Loucy (cell line): ENCODE measurements at regions not wholly inside any gene's neighbourhood (a gene's known extent, or its start where the extent isn't known, plus 50 kb on each side); places are given as distances from the start of the nearest gene placed in this dataset.

ENCODE experiments used
- H2AFZ ChIP-seq: fragments of 200-600 bp; sonication (generic); 2 replicates; pipeline ENCODE4 v1.6.0; 2016; ENCODE audit warnings: antibody characterized with exemption, mild to moderate bottlenecking, low read length, moderate library complexity
- H3F3A ChIP-seq: fragments of 200-600 bp; 2 replicates; pipeline ENCODE4 v1.6.0; 2016; ENCODE audit warnings: antibody characterized with exemption, low read depth, mild to moderate bottlenecking
- H3K27me3 ChIP-seq: fragments of 200-600 bp; sonication (generic); 2 replicates; pipeline ENCODE4 v1.6.1; 2014; ENCODE audit warnings: low read length, mild to moderate bottlenecking; ENCODE audit not compliant: insufficient read depth, poor library complexity, severe bottlenecking
- H3K36me3 ChIP-seq: fragments of 200-600 bp; sonication (generic); 2 replicates; pipeline ENCODE4 v1.6.1; 2016; ENCODE audit warnings: low read length; ENCODE audit not compliant: insufficient read depth
- H3K4me1 ChIP-seq: fragments of 200-600 bp; sonication (generic); 2 replicates; pipeline ENCODE4 v1.5.1; 2014; ENCODE audit warnings: low read length, mild to moderate bottlenecking; ENCODE audit not compliant: insufficient read depth, poor library complexity, severe bottlenecking
- H3K4me2 ChIP-seq: fragments of 200-600 bp; sonication (generic); 2 replicates; pipeline ENCODE4 v1.6.0; 2014; ENCODE audit warnings: antibody characterized with exemption, low read length, low read depth, mild to moderate bottlenecking; ENCODE audit not compliant: poor library complexity, severe bottlenecking
- H3K4me3 ChIP-seq: fragments of 200-600 bp; sonication (generic); 2 replicates; pipeline ENCODE4 v1.5.1; 2014; ENCODE audit warnings: low read length, mild to moderate bottlenecking, mixed read lengths; ENCODE audit not compliant: poor library complexity, severe bottlenecking
- H3K79me2 ChIP-seq: fragments of 200-600 bp; sonication (generic); 2 replicates; pipeline ENCODE4 v1.6.1; 2014; ENCODE audit warnings: low read length; ENCODE audit not compliant: insufficient read depth
- H3K9ac ChIP-seq: fragments of 200-600 bp; sonication (generic); 2 replicates; pipeline ENCODE4 v1.6.0; 2014; ENCODE audit warnings: mild to moderate bottlenecking, low read depth, low read length, moderate library complexity; ENCODE audit not compliant: poor library complexity, severe bottlenecking
- H3K9me2 ChIP-seq: fragments of 200-600 bp; sonication (generic); replicated peaks from 2 replicates; pipeline ENCODE4 v1.6.1; 2016; ENCODE audit warnings: low read depth, low read length, mixed read lengths
- H3K9me3 ChIP-seq: fragments of 200-600 bp; sonication (generic); 2 replicates; pipeline ENCODE4 v1.6.1; 2014; ENCODE audit warnings: mild to moderate bottlenecking, antibody characterized with exemption, low read length, low read depth; ENCODE audit not compliant: insufficient read depth
- H4K20me1 ChIP-seq: fragments of 200-600 bp; sonication (generic); 2 replicates; pipeline ENCODE4 v1.6.0; 2014; ENCODE audit warnings: antibody characterized with exemption, low read length, mild to moderate bottlenecking; ENCODE audit not compliant: insufficient read depth, poor library complexity, severe bottlenecking
- CTCF ChIP-seq: fragments of 200-600 bp; sonication (generic); conservative IDR thresholded peaks from 2 replicates; pipeline ENCODE4 v1.5.1; 2014; ENCODE audit warnings: mild to moderate bottlenecking, antibody characterized with exemption, low read length
- EZH2phosphoT487 ChIP-seq: fragments of 200-600 bp; IDR thresholded peaks from 2 replicates; pipeline ENCODE4 v1.6.1; 2018; ENCODE audit warnings: antibody characterized with exemption, mild to moderate bottlenecking, moderate library complexity, borderline replicate concordance

- TF ChIP-seq CTCF (no peak), EZH2phosphoT487 (no peak)
- Histone ChIP-seq H3K4me2 (no peak overlapping the region), H4K20me1 (no peaks in the 10 kb centered on the region), H3K79me2 (no peaks in the 10 kb centered on the region), H3K4me1 (no peaks in the 10 kb centered on the region), H3F3A (no peaks in the 10 kb centered on the region), H2AFZ (no peak overlapping the region), H3K9me3 (no peaks in the 10 kb centered on the region), H3K36me3 (no peaks in the 10 kb centered on the region), H3K27me3 (no peaks in the 10 kb centered on the region), H3K4me3 (no peak overlapping the region), H3K9me2 (no peaks in the 10 kb centered on the region), H3K9ac (no peak overlapping the region)
Measured at GRCh38 chr15:39361497-39361896, 219.4 kb upstream of the THBS1 start.

DNA sequence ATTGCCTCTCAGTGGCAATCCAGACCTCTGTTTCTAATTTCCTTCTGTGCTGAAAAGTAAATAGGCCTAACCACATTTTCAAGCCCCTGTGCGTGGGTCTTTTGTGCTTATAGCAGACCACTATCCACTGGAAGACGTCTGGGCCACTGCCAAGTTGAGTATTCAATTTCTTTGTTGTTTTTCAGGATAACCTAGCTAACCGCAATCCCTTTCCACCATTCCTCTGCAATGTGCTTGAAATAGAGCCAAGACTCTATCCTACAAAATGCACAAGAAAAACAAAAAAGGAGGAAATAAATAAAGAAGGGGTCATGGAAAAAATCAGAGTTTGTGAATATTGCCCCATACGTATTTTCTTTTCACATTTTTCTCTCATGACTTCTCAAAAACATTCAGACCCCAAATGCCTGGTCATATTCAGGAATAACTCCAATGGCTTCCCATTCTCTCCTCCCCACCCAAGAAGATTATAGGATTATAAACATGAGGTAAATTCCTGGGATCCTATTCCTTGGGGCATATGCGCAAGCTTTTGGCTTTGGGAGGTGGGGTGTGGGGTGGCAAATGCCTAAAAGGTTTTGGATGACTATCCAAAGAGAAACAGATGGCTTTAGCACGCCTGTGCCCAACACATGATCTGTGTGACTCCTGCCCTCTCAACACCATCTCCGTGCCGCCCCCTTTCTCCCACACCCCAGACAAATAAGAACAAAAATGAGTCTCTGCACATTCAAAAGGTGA, 217.9 kb upstream of the THBS1 start:
- no peak for TF ChIP-seq CTCF
- TF ChIP-seq EZH2phosphoT487 = no peak
- H2AFZ ChIP-seq = no peak overlapping the region
- H3K36me3 ChIP-seq = no peaks in the 10 kb centered on the region
- H3K4me2 ChIP-seq = no peak overlapping the region
- no peaks in the 10 kb centered on the region for H3K9me3 ChIP-seq
- no peaks in the 10 kb centered on the region for H3F3A ChIP-seq
- no peak overlapping the region for H3K9ac ChIP-seq
- no peaks in the 10 kb centered on the region for H3K27me3 ChIP-seq
- no peaks in the 10 kb centered on the region for H3K9me2 ChIP-seq
- no peaks in the 10 kb centered on the region for H3K4me1 ChIP-seq
- no peaks in the 10 kb centered on the region for H4K20me1 ChIP-seq
- no peak overlapping the region for H3K4me3 ChIP-seq
- no peaks in the 10 kb centered on the region for H3K79me2 ChIP-seq

DNA sequence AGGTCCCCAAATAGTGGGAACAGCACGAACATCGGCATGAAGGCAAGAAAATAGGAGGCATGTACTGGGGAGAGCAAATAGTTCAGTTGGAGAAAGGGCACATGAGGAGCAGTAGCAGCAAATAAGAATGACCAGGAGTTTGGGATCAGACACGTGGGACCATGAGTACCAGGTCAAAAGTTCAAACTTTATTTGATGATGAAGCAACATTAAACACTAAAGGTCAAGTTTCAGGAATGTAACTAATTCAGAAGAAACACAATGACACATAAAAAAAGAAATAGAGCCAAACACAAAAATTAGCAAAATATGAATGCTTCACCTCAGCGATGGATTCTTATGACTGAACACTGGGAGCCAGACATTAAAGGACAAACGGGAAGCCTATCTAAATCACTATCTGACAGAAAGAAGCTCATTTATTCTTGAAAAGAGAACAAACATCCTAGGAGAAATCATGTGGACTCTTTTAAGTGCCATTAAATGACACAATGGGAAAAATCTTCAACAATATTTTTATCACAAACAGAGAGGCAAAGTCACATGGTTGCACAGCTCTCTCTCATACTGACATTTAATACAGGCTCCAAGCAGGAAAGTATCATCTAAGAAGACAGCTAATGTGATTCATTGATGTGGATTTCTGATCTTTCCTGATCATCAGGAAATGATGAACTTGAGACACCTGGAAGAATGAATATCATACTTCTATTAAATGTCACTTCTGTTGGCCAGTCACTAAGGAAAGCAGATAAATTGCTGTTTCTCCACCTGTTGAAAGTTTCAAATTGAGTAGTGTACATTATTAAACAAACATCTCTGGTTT, 216.9 kb upstream of the THBS1 start:
- Histone ChIP-seq H3K9me3 (no peaks in the 10 kb centered on the region), H3K4me3 (no peak overlapping the region), H3K4me1 (no peaks in the 10 kb centered on the region), H3K27me3 (no peaks in the 10 kb centered on the region), H2AFZ (no peak overlapping the region), H3K9ac (no peak overlapping the region), H3K79me2 (no peaks in the 10 kb centered on the region), H4K20me1 (no peaks in the 10 kb centered on the region), H3K36me3 (no peaks in the 10 kb centered on the region), H3K4me2 (no peak overlapping the region), H3K9me2 (no peaks in the 10 kb centered on the region), H3F3A (no peaks in the 10 kb centered on the region)
- TF ChIP-seq CTCF = no peak
- TF ChIP-seq EZH2phosphoT487 = no peak
